ENCODE measurements at regions not wholly inside any gene's neighbourhood (a gene's known extent, or its start where the extent isn't known, plus 50 kb on each side); places are given as distances from the start of the nearest gene placed in this dataset.

GRCh38 chr4:104919406-104919805 is 227.3 kb upstream of the TET2 start:
- TF ChIP-seq CTCF (IDR thresholded peaks at IDR 0.05) (no peak), POLR2A (IDR thresholded peaks at IDR 0.05; ENCODE audit: low read depth) (no peak), EP300 (IDR thresholded peaks at IDR 0.05) (no peak)

All from esophagus muscularis mucosa (tissue), 4 donors.